MCF 10A (cell line): ENCODE measurements at regions not wholly inside any gene's neighbourhood (a gene's known extent, or its start where the extent isn't known, plus 50 kb on each side); places are given as distances from the start of the nearest gene placed in this dataset.

ENCODE experiments used
- BruUV-seq: library from RNA; stranded (reverse); fragments of 400-500 nt; replicated peaks from 2 replicates; lab custom pipeline; 2021; lab: Mats Ljungman, UMichigan
- CTCF ChIA-PET: fragments of 300-600 bp; sonication (Branson Sonifier 250); formaldehyde crosslinking; extraction: SDS; loops from one replicate; lab custom pipeline; 2021; ENCODE audit warnings: antibody characterized with exemption, inconsistent platforms; lab: Yijun Ruan, JAX
- POLR2A ChIA-PET: fragments of 300-600, 350-650 bp; sonication (Branson Sonifier 250); formaldehyde crosslinking; extraction: SDS; loops from one replicate; lab custom pipeline; 2020; ENCODE audit warnings: antibody characterized with exemption, inconsistent platforms; lab: Yijun Ruan, JAX
- DNase-seq: peaks from one replicate; pipeline ENCODE4 v3.0.0-alpha.2; 2018; ENCODE audit not compliant: unreplicated experiment
- H3K27ac Mint-ChIP-seq: one replicate; pipeline ENCODE4 v1.8.0; 2022; ENCODE audit warnings: mild to moderate bottlenecking, low read depth, mixed read lengths; ENCODE audit not compliant: unreplicated experiment
- H3K27me3 Mint-ChIP-seq: one replicate; pipeline ENCODE4 v1.8.0; 2022; ENCODE audit warnings: mixed read lengths; ENCODE audit not compliant: insufficient read depth, unreplicated experiment
- H3K36me3 Mint-ChIP-seq: one replicate; pipeline ENCODE4 v1.8.0; 2022; ENCODE audit warnings: mild to moderate bottlenecking, moderate library complexity, mixed read lengths; ENCODE audit not compliant: insufficient read depth, unreplicated experiment
- H3K4me1 Mint-ChIP-seq: one replicate; pipeline ENCODE4 v1.8.0; 2022; ENCODE audit warnings: mixed read lengths; ENCODE audit not compliant: insufficient read depth, unreplicated experiment
- H3K4me3 Mint-ChIP-seq: one replicate; pipeline ENCODE4 v1.8.0; 2022; ENCODE audit warnings: mild to moderate bottlenecking, moderate library complexity, mixed read lengths; ENCODE audit not compliant: unreplicated experiment
- H3K9me3 Mint-ChIP-seq: one replicate; pipeline ENCODE4 v1.8.0; 2022; ENCODE audit warnings: mixed read lengths; ENCODE audit not compliant: unreplicated experiment
- CTCF ChIP-seq: fragments of 200-600 bp; IDR thresholded peaks from one replicate; pipeline ENCODE4 v1.8.0; 2022; ENCODE audit warnings: antibody characterized with exemption, mild to moderate bottlenecking; ENCODE audit not compliant: unreplicated experiment
- intact Hi-C: fragments of 100-400 bp; cut with micrococcal nuclease; formaldehyde crosslinking; loops from 2 replicates; pipeline ENCODE4 v1.14.1; 2022

DNA sequence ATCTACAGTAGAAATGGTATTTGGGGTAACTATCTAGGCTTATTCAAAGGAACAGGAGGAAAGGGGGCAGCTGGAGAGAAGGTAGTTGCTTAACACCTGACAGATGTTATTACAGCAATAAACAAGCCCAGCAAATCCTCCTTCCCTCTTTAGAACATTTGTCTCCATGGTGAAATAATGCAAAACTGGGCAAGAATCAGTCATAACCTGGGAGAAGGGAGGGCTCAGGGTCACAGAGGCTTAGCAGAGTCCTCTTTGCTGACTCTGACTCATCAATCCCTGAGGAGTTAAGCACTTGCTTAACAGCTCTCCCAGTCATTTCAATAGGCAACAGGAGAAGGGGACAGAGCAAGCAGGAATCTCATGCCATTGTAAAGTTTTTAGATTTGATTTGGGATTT, 230.3 kb downstream of the IBTK start:
- POLR2A ChIA-PET: interaction anchor here (0.8 to 2.2 kb wide), 16 partner anchors 11 to 540 kb away, joined by 3 to 11 read pairs (median 4); partner anchors contain the start of gene TENT5A
- peaks cover 50% of the 10 kb centered on the region for H3K4me1 Mint-ChIP-seq

DNA sequence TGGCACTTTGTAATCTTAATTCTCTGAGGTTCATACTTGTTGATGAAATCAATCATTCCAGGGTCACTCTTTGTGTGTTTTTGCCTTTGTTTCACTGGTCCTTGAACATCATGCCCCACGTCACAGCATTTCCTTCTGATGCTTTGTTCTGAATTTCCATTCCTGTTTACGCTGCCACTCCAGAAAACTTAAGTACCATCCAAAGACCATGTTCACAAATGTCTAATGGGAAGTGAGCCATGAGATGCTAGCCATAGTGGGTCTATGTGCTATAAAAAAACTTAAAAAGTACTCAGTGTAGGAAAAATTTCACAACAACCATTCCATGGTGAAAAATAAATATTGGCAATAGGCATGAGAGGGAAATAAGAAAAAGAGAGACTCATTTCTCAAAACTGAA, 232.0 kb downstream of the IBTK start:
- BruUV-seq: no TSS peak
- intact Hi-C loops: no loop called here

More for the DNA sequence above, 230.3 kb downstream of the IBTK start:
- CTCF ChIA-PET: interaction anchor here (0.5 to 1.7 kb wide), 9 partner anchors 10 to 236 kb away, joined by 3 to 6 read pairs (median 4); no protein-coding TSS in a partner anchor
- no TSS peak for BruUV-seq
- intact Hi-C loops: no loop called here
- peak overlapping the region; percentile 99 for H3K27ac Mint-ChIP-seq
- H3K27me3 Mint-ChIP-seq: no peaks in the 10 kb centered on the region
- H3K4me3 Mint-ChIP-seq: peak overlapping the region; percentile 54
- no peak for TF ChIP-seq CTCF
- H3K36me3 Mint-ChIP-seq: peaks cover 11% of the 10 kb centered on the region
- DNase-seq: peak; percentile 98
- H3K9me3 Mint-ChIP-seq: no peaks in the 10 kb centered on the region

DNA sequence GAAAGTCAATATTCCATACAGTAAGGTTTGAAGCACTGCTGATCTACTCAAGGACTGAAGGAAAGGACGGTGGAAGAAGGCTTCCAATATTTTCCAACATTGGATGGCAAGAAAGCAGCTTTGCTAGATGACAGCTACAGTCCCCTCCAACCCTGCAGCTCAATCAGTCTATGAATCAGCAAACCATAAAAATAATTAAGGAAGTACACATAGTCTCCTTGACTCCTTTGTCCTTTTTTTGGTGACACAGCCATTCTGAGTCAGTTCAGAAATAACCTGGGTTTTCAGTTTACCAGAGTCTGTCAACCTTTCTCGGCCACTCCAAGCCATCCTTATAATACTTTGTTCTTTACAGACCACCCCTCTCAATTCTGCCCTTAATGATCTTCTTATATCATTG, 232.5 kb downstream of the IBTK start:
- Mint-ChIP-seq H3K9me3 (peaks cover 6% of the 10 kb centered on the region), H3K36me3 (peaks cover 11% of the 10 kb centered on the region), H3K27ac (peak overlapping the region; percentile 92), H3K4me3 (no peak overlapping the region), H3K27me3 (no peaks in the 10 kb centered on the region), H3K4me1 (peaks cover 52% of the 10 kb centered on the region)
- ChIA-PET CTCF (interaction anchor here (0.7 to 1.2 kb wide), 4 partner anchors 8 to 129 kb away, joined by 3 to 4 read pairs (median 3); no protein-coding TSS in a partner anchor), POLR2A (interaction anchor here (0.6 to 1.1 kb wide), 5 partner anchors 8 to 263 kb away, joined by 3 to 5 read pairs (median 3); no protein-coding TSS in a partner anchor)
- DNase-seq: no peak
- intact Hi-C loops: no loop called here
- TF ChIP-seq CTCF: no peak
- no TSS peak for BruUV-seq

More for the DNA sequence above, 232.0 kb downstream of the IBTK start:
- H3K4me3 Mint-ChIP-seq: no peak overlapping the region
- TF ChIP-seq CTCF: no peak
- POLR2A ChIA-PET: interaction anchor here (0.6 to 1.0 kb wide), 2 partner anchors 9 to 77 kb away, joined by 3 to 4 read pairs; no protein-coding TSS in a partner anchor
- DNase-seq: no peak
- H3K36me3 Mint-ChIP-seq: peaks cover 11% of the 10 kb centered on the region
- no peaks in the 10 kb centered on the region for H3K27me3 Mint-ChIP-seq
- CTCF ChIA-PET: interaction anchor here (1.2 kb wide), 1 partner anchor 10 kb away, joined by 3 read pairs; no protein-coding TSS in a partner anchor
- H3K4me1 Mint-ChIP-seq: peaks cover 57% of the 10 kb centered on the region
- H3K9me3 Mint-ChIP-seq: peaks cover 6% of the 10 kb centered on the region
- peak overlapping the region; percentile 92 for H3K27ac Mint-ChIP-seq

- intact Hi-C loops: no loop called here
- peaks cover 51% of the 10 kb centered on the region for H3K4me1 Mint-ChIP-seq
- ChIA-PET POLR2A (interaction anchor here (0.9 to 1.1 kb wide), 2 partner anchors 72 to 262 kb away, joined by 3 to 5 read pairs; no protein-coding TSS in a partner anchor), CTCF (interaction anchor here (0.6 to 1.2 kb wide), 5 partner anchors 7 to 1403 kb away, joined by 3 to 5 read pairs (median 3); no protein-coding TSS in a partner anchor)
- no peaks in the 10 kb centered on the region for H3K36me3 Mint-ChIP-seq
- TF ChIP-seq CTCF: no peak
- H3K27ac Mint-ChIP-seq: peak overlapping the region; percentile 92
- peak; percentile 70 for DNase-seq
- H3K27me3 Mint-ChIP-seq: no peaks in the 10 kb centered on the region
- H3K4me3 Mint-ChIP-seq: no peak overlapping the region
- BruUV-seq: no TSS peak
- H3K9me3 Mint-ChIP-seq: peaks cover 6% of the 10 kb centered on the region
Measured at GRCh38 chr6:82013561-82014530, 233.7 kb downstream of the IBTK start.
